ENCODE measurements at regions not wholly inside any gene's neighbourhood (a gene's known extent, or its start where the extent isn't known, plus 50 kb on each side); places are given as distances from the start of the nearest gene placed in this dataset.

- no peak for DNase-seq (ENCODE audit: low read depth, low spot score)
These were observed 70.1 kb upstream of the SDK1 start for GRCh38 chr7:3230908-3231307.

- no peak for DNase-seq (ENCODE audit: low read depth, low spot score)
These were observed 68.8 kb upstream of the SDK1 start for GRCh38 chr7:3232228-3232627.

- no peak for DNase-seq (ENCODE audit: low read depth, low spot score)
These were observed 67.8 kb upstream of the SDK1 start for GRCh38 chr7:3233301-3233700.

- no peak for DNase-seq (ENCODE audit: low read depth, low spot score)
These were observed 67.0 kb upstream of the SDK1 start for GRCh38 chr7:3234051-3234450.

GRCh38 chr7:3234851-3235250 lies 66.2 kb upstream of the SDK1 start:
- no peak for DNase-seq (ENCODE audit: low read depth, low spot score)

GRCh38 chr7:3235322-3235721 lies 65.7 kb upstream of the SDK1 start:
- no peak for DNase-seq (ENCODE audit: low read depth, low spot score)

GRCh38 chr7:3236268-3236667 lies 64.8 kb upstream of the SDK1 start:
- DNase-seq (ENCODE audit: low read depth, low spot score), result no peak

- no peak for DNase-seq (ENCODE audit: low read depth, low spot score)
These were observed 62.4 kb upstream of the SDK1 start for GRCh38 chr7:3238525-3239210.

GRCh38 chr7:3239291-3239691 lies 61.8 kb upstream of the SDK1 start:
- no peak for DNase-seq (ENCODE audit: low read depth, low spot score)

- no peak for DNase-seq (ENCODE audit: low read depth, low spot score)
These were observed 60.1 kb upstream of the SDK1 start for GRCh38 chr7:3240826-3241430.

- no peak for DNase-seq (ENCODE audit: low read depth, low spot score)
These were observed 59.3 kb upstream of the SDK1 start for GRCh38 chr7:3241686-3242258.

GRCh38 chr7:3242398-3242972 lies 58.6 kb upstream of the SDK1 start:
- DNase-seq (ENCODE audit: low read depth, low spot score), result no peak

- no peak for DNase-seq (ENCODE audit: low read depth, low spot score)
These were observed 57.8 kb upstream of the SDK1 start for GRCh38 chr7:3243256-3243655.

GRCh38 chr7:3243680-3244079 lies 57.4 kb upstream of the SDK1 start:
- no peak for DNase-seq (ENCODE audit: low read depth, low spot score)

- no peak for DNase-seq (ENCODE audit: low read depth, low spot score)
These were observed 56.7 kb upstream of the SDK1 start for GRCh38 chr7:3244241-3244814.

- DNase-seq (ENCODE audit: low read depth, low spot score), result no peak
These were observed 56.0 kb upstream of the SDK1 start for GRCh38 chr7:3245077-3245476.

GRCh38 chr7:3245721-3246120 lies 55.3 kb upstream of the SDK1 start:
- no peak for DNase-seq (ENCODE audit: low read depth, low spot score)

- DNase-seq (ENCODE audit: low read depth, low spot score), result no peak
These were observed 54.9 kb upstream of the SDK1 start for GRCh38 chr7:3246127-3246526.

GRCh38 chr7:3246651-3247050 lies 54.4 kb upstream of the SDK1 start:
- no peak for DNase-seq (ENCODE audit: low read depth, low spot score)

GRCh38 chr7:3250725-3251124 lies 50.3 kb upstream of the SDK1 start:
- DNase-seq (ENCODE audit: low read depth, low spot score), result no peak
